ENCODE measurements at regions not wholly inside any gene's neighbourhood (a gene's known extent, or its start where the extent isn't known, plus 50 kb on each side); places are given as distances from the start of the nearest gene placed in this dataset.

DNA sequence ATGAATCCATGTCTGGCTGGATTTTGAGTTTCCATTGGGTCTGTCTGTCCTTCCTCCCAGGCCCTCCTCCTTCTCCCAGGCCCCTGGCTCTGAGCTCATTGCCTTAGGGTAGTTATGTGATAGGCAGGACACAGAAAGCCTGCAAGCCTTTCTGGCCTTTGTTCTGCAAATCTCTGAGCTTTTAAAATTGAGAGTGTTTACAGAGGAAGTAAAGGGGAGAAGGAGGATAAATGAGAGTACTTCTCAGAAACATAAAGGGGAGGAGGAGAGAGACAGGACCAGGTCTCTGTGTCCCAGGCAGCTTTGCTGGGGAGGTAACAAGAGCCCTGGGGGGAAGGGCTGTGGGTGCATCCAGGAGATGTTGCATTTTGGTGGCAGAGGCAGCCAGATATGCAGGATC, 126.7 kb downstream of the FOXD2 start (continued):
- TF ChIP-seq HDAC2 (IDR thresholded peaks at IDR 0.05; ENCODE audit: borderline replicate concordance in 1 of 2, low read depth in 2 of 2, low read length in 2 of 2), result no peak
- no peak for TF ChIP-seq EZH2 (IDR thresholded peaks at IDR 0.05; ENCODE audit: low read depth, low read length, severe bottlenecking)
- TF ChIP-seq, protein P1, sequence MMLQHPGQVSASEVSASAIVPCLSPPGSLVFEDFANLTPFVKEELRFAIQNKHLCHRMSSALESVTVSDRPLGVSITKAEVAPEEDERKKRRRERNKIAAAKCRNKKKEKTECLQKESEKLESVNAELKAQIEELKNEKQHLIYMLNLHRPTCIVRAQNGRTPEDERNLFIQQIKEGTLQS (IDR thresholded peaks at IDR 0.05; ENCODE audit: insufficient read depth, low read depth, low read length), result no peak
- TF ChIP-seq CBX8 (IDR thresholded peaks at IDR 0.05; ENCODE audit: borderline replicate concordance, low read depth, low read length), result no peak
- TF ChIP-seq ASH2L (IDR thresholded peaks at IDR 0.05; ENCODE audit: low read length), result no peak
- no peak for TF ChIP-seq KDM1A (IDR thresholded peaks at IDR 0.05; ENCODE audit: borderline replicate concordance, low read length)
- TF ChIP-seq TEAD4 (IDR thresholded peaks at IDR 0.05; ENCODE audit: low read depth, low read length), result no peak

Data from H1 (cell line).